ENCODE measurements at regions not wholly inside any gene's neighbourhood (a gene's known extent, or its start where the extent isn't known, plus 50 kb on each side); places are given as distances from the start of the nearest gene placed in this dataset.
"Not testable (repeated sequence)": the region's sequence is repeated elsewhere in the genome, so short reads cannot be mapped to it uniquely, and the experiment has no call there.

DNA sequence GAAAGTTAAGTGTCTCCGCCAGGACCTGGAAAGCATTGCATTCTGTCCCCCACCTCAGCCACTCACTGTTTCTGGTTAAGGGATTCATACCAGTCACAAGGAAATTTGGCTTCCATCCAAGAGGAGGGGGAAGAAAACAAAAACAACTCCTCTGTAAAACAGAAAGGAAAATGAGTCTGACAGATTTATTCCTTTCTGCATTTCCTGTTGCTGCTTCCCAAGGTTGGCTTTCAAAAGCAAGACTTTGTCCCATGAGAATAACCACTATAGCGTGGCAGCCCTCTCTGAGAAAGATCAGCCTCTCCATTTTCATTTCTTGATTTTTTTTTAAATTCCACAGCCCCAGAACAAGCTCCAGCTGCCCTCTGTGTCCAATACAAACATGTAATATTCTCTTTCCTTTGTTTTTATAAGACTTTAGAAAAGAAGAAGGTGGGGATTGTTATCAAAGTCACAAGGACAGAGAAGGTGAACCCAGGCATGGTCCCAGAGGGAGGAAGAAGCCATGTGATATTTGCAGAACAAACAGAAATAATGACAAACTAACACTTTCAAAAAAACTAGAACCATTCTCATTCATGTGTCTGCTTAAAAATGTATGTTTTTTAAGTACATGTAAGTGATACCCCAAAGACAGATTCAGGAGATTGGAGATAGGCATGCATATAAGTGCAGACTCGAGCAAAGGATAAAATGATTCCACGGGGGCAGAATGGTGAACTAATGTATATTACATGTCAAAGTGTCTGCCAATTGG is 90.7 kb upstream of the DCLK2 start:
- DNase-seq, result peak; percentile 86

DNA sequence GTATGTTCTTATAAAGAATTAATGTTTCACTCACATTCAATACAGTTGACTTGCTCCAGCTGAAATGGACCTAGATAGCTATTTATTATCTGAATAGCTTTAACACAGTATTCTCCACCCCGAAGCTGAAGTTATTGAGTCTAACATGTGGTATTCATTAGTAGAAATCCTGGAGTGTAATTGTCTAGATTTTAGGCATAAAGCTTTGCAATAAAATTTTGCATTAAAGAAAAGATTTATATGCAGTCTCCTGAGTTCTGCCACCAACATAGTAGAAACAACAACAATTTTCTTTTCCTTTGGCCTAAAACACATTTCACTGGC is 90.2 kb upstream of the DCLK2 start:
- DNase-seq, result no peak

DNA sequence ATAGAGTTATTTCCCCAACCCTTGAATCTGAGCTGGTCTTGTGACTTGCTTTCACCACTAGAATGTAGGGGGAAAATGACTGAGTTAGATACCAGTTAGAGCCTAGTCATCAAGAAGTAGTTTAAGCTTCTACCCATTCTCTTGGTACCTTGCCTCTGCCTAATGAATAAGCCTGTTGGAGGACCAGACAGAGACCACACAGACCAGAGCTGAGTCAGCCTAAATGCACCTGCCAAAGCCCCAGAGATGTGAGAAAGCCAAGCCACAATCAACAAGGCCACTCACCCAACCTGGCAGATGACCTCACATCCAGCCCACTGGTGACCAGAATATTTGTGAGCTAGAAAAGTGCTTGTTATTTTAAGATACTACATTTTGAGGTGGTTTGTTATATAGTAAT is 85.2 kb upstream of the DCLK2 start:
- no peak for DNase-seq

DNA sequence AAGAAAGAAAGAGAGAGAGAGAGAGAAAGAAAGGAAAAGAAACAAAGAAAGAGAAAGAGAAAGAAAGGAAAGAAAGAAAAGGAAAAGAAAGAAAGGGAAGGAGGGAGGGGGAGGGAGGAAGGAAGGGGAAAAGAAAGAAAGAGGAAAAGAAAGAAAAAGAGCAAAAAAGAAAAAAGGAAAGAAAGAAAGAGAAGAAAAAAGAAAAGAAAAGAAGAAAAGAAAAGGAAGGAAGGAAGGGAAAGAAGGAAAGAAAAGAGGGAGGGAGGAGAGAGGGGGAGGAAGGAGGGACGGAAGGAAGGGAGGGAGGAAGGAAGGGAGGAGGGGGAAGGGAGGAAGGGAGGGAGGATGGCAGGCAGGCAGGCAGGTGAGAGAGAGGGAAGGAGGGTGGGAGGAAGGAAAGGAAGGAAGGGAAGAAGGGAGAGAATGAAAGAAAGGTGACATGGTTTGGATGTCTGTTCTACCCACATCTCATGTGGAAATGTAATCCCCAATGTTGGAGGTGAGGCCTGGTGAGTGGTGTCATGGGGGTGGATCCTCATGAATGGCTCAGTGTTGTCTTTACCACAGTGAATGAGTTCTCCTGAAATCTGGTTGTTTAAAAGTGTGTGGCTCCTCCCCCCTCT is 83.0 kb upstream of the DCLK2 start:
- no peak for DNase-seq

DNA sequence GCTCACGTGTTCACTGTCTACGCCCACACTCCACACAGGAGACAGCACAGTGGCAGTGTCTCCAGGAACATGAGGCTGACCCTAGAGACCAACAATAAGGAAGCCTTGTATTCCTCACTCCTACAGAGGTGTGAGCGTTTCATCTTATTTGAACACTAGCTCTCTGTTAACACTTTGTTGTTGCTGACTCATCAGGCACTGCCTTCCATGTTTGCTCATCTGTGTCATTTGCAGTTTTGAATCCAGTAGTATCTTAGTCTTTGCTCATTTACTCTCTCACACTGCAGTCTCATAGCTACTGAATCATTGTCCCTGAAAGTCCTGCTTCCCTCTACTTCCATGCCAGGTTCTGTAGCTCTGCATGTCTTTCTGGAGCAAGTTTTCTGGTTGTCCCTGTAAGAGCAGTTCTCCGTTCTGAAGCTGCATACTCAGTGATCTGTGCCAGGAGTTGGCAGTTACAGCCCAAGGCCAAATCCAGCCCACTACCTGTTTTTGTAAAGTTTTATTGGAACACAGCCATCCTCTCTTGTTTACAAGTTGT is 80.3 kb upstream of the DCLK2 start:
- DNase-seq, result peak; percentile 73

DNA sequence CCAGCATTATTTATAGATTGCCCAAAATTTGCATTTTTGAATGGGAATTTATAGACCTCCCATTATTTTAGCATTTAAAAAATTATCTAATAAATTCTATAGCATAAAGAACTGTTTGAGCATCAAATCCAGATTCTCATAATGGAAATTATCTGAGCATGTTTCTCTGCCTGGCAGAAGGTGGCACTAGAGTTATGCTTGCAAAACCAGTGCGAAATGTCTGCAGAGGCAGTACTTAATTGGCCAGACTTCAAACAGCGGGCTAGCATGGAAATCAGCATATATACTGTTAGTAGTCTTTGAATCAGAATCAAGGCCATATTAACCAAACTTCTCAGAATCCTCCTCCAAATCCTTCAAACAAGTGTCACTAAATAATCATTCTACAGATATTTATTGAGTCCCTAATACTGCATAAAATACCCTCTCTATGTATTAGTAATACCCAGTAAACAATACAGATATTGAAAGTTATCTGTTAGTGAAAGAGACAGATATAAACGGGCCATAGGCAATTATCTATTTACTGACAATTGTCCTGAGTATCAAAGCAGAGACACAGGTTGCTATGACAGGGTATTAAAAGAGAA is 78.7 kb upstream of the DCLK2 start:
- peak; percentile 78 for DNase-seq

DNA sequence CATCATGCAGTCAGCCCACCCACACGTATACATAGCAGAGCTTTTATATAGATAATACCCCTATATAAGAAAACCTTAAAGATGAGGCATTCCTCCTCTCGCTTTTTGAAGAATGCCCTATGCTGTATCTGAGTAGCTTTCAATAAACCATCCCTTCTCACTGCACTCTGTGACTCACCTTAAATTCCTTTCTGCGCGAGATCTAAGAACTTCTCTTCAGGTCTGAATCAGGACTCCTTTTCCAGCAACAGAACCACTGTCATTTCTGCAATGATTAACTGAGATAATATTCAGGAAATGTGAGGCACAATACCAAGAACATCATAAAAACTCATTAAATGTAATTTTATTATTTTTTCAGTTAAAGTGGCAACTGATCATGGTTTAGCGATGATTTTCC is 76.4 kb upstream of the DCLK2 start:
- DNase-seq, result no peak

DNA sequence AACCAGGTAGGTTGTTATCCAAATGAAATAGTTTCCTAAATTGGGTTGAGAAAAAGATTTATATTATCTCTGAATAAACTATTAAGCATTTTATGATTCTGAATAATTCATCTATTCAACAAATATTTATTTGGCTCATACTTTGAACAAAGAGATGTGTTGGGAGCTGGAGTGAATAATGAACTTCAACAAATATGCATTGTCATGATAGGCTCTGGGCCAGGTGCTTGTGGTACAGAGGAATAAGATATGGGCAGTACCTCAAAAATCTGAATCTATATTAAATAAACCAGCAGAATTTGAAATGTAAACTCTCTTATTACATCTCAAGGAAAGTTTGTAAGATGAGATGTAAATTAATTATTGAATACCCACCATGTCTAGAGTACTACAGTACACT is 75.7 kb upstream of the DCLK2 start:
- no peak for DNase-seq

DNA sequence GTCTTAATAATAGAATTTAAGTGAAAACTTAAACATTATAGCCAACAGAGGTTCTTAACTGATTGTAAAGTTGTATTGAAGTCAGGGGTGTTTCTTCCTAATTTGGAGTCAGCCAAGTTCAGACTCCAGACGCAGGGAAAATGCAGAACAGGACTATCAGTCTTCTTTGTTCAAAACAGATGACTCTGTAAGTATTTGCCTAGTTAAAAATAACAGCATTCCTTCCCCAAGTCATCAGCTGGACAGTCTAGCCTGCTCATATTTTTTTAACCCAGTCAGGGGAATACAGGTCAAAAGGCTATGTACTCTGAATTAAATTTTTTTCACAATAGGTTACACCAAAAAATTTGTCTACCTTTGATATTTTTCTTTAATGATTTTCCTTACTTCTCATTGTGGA is 73.8 kb upstream of the DCLK2 start:
- no peak for DNase-seq

DNA sequence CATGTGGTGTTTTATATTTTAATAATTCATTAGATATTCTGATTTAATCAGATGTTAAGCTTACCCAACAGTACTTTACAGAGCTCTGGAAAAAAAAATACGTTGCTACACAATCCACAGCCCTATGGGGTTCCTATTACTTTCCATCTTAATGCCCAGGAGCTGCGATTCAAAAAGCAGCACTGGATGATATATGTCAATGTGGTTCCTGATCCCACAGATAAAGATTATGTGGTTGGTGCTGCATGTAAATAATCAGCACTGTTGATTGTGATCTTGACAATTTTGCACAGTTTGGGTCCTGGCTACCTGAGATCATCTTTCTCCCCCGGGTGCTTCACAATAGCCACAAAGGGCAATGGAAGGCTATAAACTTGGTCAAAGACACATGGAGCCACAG is 72.7 kb upstream of the DCLK2 start:
- peak; percentile 92 for DNase-seq

DNA sequence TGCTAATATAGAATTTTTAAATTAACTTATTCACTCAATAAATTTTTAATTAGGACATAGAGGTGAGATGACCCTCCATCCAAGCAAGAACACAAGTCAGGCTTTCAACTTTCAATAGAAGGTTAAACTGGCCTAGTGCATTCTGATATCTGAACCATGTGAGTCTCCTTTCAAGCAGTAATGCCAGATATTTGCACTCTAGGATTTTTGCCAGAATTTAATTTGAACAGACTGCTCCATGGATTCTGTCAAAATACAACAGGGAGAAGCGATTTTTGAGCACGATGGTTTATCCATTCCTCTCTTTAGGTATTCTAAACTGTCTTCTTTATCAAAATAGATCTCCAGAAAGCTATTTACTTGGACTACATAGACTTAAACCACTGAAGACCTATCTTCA is 72.0 kb upstream of the DCLK2 start:
- peak; percentile 64 for DNase-seq

DNA sequence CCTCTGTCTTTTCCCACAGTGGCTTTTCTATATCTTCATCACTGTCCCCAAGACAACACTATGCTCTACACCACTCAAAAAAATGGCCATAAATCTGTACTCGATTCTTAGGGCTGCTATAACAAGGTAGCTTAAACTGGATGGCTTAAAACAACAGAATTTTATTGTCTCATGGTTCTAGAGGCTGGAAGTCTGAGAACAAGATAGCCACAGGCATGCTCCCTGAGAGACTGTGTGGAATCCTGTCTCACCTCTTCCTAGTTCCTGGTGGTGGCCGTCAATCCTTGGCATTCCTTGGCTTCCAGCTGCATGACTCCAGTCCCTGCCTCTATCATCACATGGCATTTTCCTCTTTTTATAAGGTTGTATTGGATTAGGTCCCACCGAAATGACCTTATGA is 70.7 kb upstream of the DCLK2 start:
- DNase-seq, result no peak

DNA sequence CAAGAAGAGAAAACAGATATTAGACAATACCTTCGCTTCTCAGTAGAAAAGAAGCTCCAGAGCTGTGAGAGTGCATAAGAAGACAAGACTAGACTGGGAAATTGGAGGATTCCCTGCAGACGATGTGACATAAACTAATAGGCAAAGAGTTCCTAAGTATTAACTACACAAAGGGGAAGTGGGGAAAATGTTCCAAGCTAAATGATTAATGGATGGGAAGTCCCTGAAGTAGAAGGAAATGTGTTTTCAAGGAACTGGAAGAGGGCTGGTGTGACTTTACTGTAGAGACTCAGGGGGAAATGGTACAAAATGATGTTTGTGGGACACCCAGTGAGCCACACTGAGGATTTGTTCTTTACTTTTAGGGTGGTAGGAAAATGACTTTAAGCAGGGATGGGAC is 69.7 kb upstream of the DCLK2 start:
- DNase-seq, result no peak

DNA sequence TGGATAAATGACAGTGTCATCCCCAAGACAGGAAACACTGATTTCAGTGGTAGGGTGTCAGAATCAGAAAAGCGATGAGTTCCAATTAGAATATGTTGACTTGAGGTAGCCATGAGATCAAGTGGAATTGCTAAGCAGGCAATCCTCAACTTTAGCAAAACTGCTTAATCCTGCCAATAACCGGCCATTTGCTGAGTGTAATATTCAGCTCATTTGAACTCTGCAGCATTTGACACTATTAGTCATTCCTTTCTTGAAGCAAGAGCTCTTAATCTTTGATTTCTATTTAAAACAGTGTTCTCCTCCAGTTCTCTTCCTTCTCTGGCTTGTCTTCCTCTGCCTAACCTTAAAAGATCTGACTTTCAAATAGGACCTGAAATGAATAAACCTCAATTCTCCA is 68.7 kb upstream of the DCLK2 start:
- DNase-seq, result no peak

DNA sequence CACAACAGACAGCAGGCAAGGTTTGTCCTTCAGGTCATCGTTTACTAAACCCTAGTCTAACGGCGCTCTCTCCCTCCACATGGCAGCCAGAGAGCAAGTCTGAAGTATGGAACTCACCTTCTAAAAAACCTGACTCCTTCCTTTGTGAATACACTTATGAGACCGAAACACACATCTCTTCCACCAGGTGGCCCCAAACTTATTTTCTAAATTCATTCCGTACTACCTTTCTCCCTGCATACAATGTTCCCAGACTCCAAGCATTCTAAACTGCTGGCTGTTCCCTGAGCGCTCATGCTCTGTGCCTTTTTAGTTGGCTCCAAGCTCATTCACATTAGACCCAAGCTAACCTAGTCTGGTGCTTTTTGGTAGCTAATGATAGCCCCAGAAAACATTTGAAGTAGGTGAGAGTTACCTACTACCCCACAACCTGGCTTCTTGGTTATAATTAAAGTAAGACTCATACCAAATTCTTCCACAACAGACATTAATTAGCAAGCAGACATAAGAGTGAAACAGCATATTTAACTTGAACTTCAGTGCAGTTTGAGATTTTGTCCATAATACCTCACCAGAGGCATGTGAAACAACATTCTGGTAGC is 67.6 kb upstream of the DCLK2 start:
- DNase-seq, result peak; percentile 81

DNA sequence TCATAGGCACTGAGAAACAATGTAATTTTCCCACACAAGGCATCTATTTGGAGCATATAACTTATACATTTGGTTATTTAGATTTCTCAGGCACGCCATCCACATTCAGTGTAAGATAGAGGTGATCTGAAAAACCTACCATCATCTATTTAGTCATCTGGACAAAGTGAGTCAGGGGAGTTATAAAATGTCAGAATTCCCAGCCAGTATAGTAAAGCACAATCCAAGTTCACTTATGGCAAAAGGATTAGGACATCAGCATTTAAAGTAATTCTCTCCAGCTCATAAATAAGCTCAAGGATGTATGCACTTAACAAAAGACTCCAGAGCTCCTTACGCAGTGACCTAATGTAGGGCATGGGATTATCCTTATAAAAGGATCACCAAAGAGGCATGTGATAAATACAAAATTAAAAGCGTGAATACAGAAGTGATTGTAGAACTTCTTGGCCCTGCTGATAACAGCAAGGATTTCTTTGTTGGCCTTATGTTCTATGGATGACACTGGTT is 65.3 kb upstream of the DCLK2 start:
- no peak for DNase-seq

DNA sequence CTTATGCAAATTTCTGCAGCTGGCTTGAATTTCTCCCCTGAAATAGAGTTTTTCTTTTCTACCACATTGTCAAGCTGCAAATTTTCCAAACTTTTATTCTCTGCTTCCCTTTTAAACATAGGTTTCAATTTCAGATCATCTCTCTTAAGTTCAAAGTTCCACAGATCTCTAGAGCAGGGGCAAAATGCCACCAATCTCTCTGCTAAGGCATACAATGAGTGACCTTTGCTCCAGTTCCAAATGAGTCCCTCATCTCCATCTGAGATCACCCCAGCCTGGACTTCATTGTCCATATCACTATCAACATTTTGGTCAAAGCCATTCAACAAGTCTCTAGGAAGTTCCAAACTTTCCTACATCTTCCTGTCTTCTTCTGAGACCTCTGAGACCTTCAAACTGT is 62.3 kb upstream of the DCLK2 start:
- not testable (repeated sequence) for DNase-seq

DNA sequence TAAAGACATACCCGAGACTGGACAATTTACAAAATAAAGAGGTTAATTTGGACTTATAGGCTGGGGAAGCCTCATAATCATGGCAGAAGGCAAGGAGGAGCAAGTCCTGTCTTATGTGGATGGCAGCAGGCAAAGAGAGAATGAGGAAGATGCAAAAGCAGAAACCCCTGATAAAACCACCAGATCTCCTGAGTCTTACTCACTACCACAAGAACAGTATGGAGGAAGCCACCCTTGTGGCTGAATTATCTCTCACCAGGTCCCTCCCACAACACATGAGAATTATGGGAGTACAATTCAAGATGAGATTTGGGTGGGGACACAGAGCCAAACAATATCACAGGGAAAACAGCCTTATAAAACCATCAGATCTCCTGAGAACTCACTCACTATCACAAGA is 61.6 kb upstream of the DCLK2 start:
- DNase-seq, result not testable (repeated sequence)

DNA sequence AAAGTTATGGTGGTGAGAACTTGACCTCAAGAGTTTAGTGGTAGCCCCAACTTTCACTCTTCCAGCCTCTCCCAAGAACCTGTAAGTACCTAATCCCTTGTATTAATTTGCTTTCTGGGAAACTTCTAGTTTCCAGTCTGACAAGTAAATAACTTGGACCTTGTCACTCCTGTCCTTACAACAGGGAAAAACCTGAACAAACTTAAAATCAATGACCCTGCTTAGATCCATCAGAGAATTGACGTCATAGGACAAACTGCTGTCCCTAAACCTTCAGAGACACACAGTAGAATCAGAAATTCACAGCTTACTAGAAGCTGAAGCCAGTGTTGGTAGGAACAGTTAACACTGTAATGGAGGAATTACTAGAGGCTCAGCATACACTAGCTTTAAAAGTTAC is 60.0 kb upstream of the DCLK2 start:
- no peak for DNase-seq

DNA sequence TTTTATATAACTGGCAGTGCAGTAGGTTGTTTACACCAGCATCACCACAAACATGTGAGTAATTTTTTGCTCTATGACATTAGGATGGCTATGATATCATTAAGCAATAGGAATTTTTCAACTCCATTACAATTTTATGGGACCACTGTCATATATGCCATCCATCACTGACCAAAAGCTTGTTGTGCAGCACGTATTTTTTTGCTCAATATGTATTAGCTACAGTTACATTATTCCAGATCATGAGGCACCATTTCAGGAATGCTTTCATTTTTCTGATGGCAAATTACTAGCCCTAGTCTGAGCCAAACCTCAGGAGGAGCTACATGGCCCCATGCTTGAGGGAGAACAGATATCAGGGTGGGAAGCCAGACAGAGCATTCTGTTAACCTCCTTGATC is 56.8 kb upstream of the DCLK2 start:
- DNase-seq, result no peak

DNA sequence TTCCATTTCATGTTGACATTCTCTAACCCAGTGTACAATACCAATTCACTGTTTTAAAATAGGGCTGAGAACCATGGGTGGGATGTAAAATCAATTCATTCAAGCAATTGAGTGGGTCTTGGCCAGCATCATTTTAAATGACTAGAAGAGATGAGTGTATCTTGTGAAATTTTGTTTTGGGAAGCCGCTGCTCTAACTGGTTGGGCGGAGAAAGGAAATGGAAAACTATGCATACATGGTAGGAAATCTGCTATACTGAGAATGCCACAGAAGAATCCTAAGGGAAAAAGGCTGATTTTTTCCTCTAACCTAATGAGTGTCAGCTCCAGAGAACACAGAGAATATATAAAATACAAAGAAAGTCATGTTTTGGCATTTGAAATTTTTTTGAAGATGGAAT is 54.8 kb upstream of the DCLK2 start:
- DNase-seq, result no peak

DNA sequence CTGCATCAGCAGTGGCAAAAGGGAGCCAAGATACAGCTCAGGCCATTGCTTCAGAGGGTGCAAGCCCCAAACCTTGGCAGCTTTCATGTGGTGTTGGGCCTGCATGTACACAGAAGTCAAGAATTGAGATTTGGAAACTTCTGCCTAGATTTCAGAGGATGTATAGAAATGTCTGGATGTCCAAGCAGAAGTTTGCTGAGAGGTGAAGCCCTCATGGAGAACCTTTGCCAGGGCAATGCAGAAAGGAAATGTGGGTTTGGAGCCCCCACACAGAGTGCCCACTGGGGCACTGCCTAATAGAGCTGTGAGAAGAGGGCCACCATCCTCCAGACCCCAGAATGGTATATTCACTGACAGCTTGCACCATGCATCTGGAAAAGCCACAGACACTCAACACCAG is 51.3 kb upstream of the DCLK2 start:
- DNase-seq, result not testable (repeated sequence)
